ENCODE measurements at regions not wholly inside any gene's neighbourhood (a gene's known extent, or its start where the extent isn't known, plus 50 kb on each side); places are given as distances from the start of the nearest gene placed in this dataset.

GRCh38 chr9:30522061-30522460, 1862.4 kb upstream of the ACO1 start:
- DNase-seq = no peak
- 93 to 95% methylated on average over 2 of the region's 2 CpGs for WGBS, 2 donors
- H3K27ac ChIP-seq = no peak overlapping the region
- intact Hi-C loops (cut with DNase I; ENCODE audit: low total_unique reads) = no loop called here
- H3K4me3 ChIP-seq = no peak overlapping the region
- H3K27me3 ChIP-seq = no peaks in the 10 kb centered on the region
- no peaks in the 10 kb centered on the region for H3K4me1 ChIP-seq
- no peaks in the 10 kb centered on the region for H3K9me3 ChIP-seq
- H3K36me3 ChIP-seq (ENCODE audit: low read depth, missing control alignments) = no peaks in the 10 kb centered on the region
- TF ChIP-seq CTCF (IDR thresholded peaks at IDR 0.05) (no peak), POLR2A (IDR thresholded peaks at IDR 0.05) (no peak)

- intact Hi-C loops (cut with DNase I; ENCODE audit: low total_unique reads) = no loop called here
- no peak for DNase-seq
- H3K4me3 ChIP-seq = no peak overlapping the region
- no peak for TF ChIP-seq CTCF (IDR thresholded peaks at IDR 0.05)
- no peaks in the 10 kb centered on the region for H3K36me3 ChIP-seq (ENCODE audit: low read depth, missing control alignments)
- no peaks in the 10 kb centered on the region for H3K9me3 ChIP-seq
- H3K4me1 ChIP-seq = no peaks in the 10 kb centered on the region
- 47 to 75% methylated on average over 3 of the region's 3 CpGs for WGBS, 2 donors
- H3K27ac ChIP-seq = no peak overlapping the region
- no peaks in the 10 kb centered on the region for H3K27me3 ChIP-seq
Observed at GRCh38 chr9:30522486-30522885, 1862.0 kb upstream of the ACO1 start.

- WGBS, 2 donors = 80 to 88% methylated on average over 1 of the region's 1 CpG
- TF ChIP-seq POLR2A (IDR thresholded peaks at IDR 0.05) = no peak
- TF ChIP-seq CTCF (IDR thresholded peaks at IDR 0.05) = no peak
- no peaks in the 10 kb centered on the region for H3K4me1 ChIP-seq
- no peaks in the 10 kb centered on the region for H3K27me3 ChIP-seq
- H3K4me3 ChIP-seq = no peak overlapping the region
- H3K9me3 ChIP-seq = no peaks in the 10 kb centered on the region
- H3K36me3 ChIP-seq (ENCODE audit: low read depth, missing control alignments) = no peaks in the 10 kb centered on the region
- no peak overlapping the region for H3K27ac ChIP-seq
- DNase-seq = no peak
- intact Hi-C loops (cut with DNase I; ENCODE audit: low total_unique reads) = no loop called here
Observed at GRCh38 chr9:30524311-30524710, 1860.1 kb upstream of the ACO1 start.

GRCh38 chr9:30534455-30534854, 1850.0 kb upstream of the ACO1 start:
- H3K4me1 ChIP-seq = no peaks in the 10 kb centered on the region
- DNase-seq = no peak
- H3K27ac ChIP-seq = no peak overlapping the region
- whole genome bisulfite sequencing, 2 donors = 92 to 95% methylated on average over 3 of the region's 3 CpGs
- no peak for TF ChIP-seq CTCF (IDR thresholded peaks at IDR 0.05)
- TF ChIP-seq POLR2A (IDR thresholded peaks at IDR 0.05) = no peak
- no peaks in the 10 kb centered on the region for H3K9me3 ChIP-seq
- no peak overlapping the region for H3K4me3 ChIP-seq
- H3K36me3 ChIP-seq (ENCODE audit: low read depth, missing control alignments) = no peaks in the 10 kb centered on the region
- intact Hi-C loops (cut with DNase I; ENCODE audit: low total_unique reads) = no loop called here
- no peaks in the 10 kb centered on the region for H3K27me3 ChIP-seq

GRCh38 chr9:30534896-30535295, 1849.5 kb upstream of the ACO1 start:
- DNase-seq = no peak
- no peak overlapping the region for H3K27ac ChIP-seq
- TF ChIP-seq POLR2A (IDR thresholded peaks at IDR 0.05) = no peak
- TF ChIP-seq CTCF (IDR thresholded peaks at IDR 0.05) = no peak
- intact Hi-C loops (cut with DNase I; ENCODE audit: low total_unique reads) = no loop called here
- 89% methylated on average over 2 of the region's 2 CpGs for WGBS, 2 donors
- no peak overlapping the region for H3K4me3 ChIP-seq
- no peaks in the 10 kb centered on the region for H3K36me3 ChIP-seq (ENCODE audit: low read depth, missing control alignments)
- no peaks in the 10 kb centered on the region for H3K9me3 ChIP-seq
- H3K4me1 ChIP-seq = no peaks in the 10 kb centered on the region
- H3K27me3 ChIP-seq = no peaks in the 10 kb centered on the region

All from testis (tissue), 2 donors.